ENCODE measurements at regions not wholly inside any gene's neighbourhood (a gene's known extent, or its start where the extent isn't known, plus 50 kb on each side); places are given as distances from the start of the nearest gene placed in this dataset.
A peak's percentile ranks its signal among the peaks of the same experiment; 100 is the strongest.

- no peak for DNase-seq
Observed at GRCh38 chr12:90390947-90391346, 564.0 kb downstream of the CCER1 start.

- no peak for DNase-seq
Observed at GRCh38 chr12:90368081-90368480, 586.9 kb downstream of the CCER1 start.

- DNase-seq, result no peak
Observed at GRCh38 chr12:90366286-90366685, 588.7 kb downstream of the CCER1 start.

GRCh38 chr12:90360300-90360699 lies 594.7 kb downstream of the CCER1 start:
- DNase-seq, result no peak

- DNase-seq, result peak; percentile 5
Observed at GRCh38 chr12:90355711-90356355, 599.1 kb downstream of the CCER1 start.

GRCh38 chr12:90343966-90344365 lies 611.0 kb downstream of the CCER1 start:
- no peak for DNase-seq

- DNase-seq, result no peak
Observed at GRCh38 chr12:90342081-90342480, 612.9 kb downstream of the CCER1 start.

- DNase-seq, result no peak
Observed at GRCh38 chr12:90339837-90340236, 615.1 kb downstream of the CCER1 start.

- DNase-seq, result no peak
Observed at GRCh38 chr12:90338365-90338764, 616.6 kb downstream of the CCER1 start.

- DNase-seq, result no peak
Observed at GRCh38 chr12:90337018-90337417, 618.0 kb downstream of the CCER1 start.

- DNase-seq, result no peak
Observed at GRCh38 chr12:90335566-90335965, 619.4 kb downstream of the CCER1 start.

GRCh38 chr12:90333939-90334338 lies 621.0 kb downstream of the CCER1 start:
- no peak for DNase-seq

GRCh38 chr12:90333424-90333823 lies 621.6 kb downstream of the CCER1 start:
- no peak for DNase-seq

- DNase-seq, result no peak
Observed at GRCh38 chr12:90331821-90332220, 623.2 kb downstream of the CCER1 start.

GRCh38 chr12:90331262-90331661 lies 622.6 kb upstream of the ATP2B1 start:
- no peak for DNase-seq

- no peak for DNase-seq
Observed at GRCh38 chr12:90327793-90328743, 619.4 kb upstream of the ATP2B1 start.

- DNase-seq, result no peak
Observed at GRCh38 chr12:90323217-90323616, 614.6 kb upstream of the ATP2B1 start.

GRCh38 chr12:90322006-90322405 lies 613.4 kb upstream of the ATP2B1 start:
- DNase-seq, result no peak

- DNase-seq, result no peak
Observed at GRCh38 chr12:90321369-90321768, 612.7 kb upstream of the ATP2B1 start.

- DNase-seq, result peak; percentile 43
Observed at GRCh38 chr12:90311561-90311960, 602.9 kb upstream of the ATP2B1 start.

GRCh38 chr12:90305379-90305778 lies 596.7 kb upstream of the ATP2B1 start:
- no peak for DNase-seq

GRCh38 chr12:90304231-90304630 lies 595.6 kb upstream of the ATP2B1 start:
- no peak for DNase-seq

- DNase-seq, result no peak
Observed at GRCh38 chr12:90303771-90304170, 595.1 kb upstream of the ATP2B1 start.

- DNase-seq, result peak; percentile 12
Observed at GRCh38 chr12:90301561-90302133, 593.0 kb upstream of the ATP2B1 start.

All from eye (tissue), 1 donor.